ENCODE measurements at regions not wholly inside any gene's neighbourhood (a gene's known extent, or its start where the extent isn't known, plus 50 kb on each side); places are given as distances from the start of the nearest gene placed in this dataset.

DNA sequence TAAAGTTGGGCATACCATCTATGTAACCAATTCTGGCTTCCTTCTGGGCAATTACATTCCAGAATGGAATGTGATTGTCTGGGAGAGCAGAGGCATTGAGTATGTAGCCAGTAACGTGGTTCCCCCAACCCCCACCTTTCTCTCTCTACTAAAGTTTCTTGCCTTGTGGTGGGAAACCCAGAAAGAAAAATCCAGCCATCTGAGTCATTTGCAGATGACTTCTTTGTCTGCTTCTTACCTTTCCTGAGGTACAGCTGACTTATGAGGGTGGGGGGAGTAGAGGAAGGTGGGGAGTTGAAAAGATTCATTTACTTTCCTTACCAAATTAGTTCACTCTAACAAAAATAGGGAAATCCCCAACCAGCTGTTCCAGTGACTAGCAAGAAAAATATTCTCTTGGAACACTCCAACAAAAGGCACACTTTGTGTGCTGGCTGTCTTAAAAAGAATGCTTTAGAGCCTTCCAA, 112.1 kb upstream of the FRMD6 start:
- no peak for DNase-seq (ENCODE audit: low read depth)
- no peak overlapping the region for H3K4me3 ChIP-seq (ENCODE audit: low read depth, low read length)
- TF ChIP-seq, protein P1, sequence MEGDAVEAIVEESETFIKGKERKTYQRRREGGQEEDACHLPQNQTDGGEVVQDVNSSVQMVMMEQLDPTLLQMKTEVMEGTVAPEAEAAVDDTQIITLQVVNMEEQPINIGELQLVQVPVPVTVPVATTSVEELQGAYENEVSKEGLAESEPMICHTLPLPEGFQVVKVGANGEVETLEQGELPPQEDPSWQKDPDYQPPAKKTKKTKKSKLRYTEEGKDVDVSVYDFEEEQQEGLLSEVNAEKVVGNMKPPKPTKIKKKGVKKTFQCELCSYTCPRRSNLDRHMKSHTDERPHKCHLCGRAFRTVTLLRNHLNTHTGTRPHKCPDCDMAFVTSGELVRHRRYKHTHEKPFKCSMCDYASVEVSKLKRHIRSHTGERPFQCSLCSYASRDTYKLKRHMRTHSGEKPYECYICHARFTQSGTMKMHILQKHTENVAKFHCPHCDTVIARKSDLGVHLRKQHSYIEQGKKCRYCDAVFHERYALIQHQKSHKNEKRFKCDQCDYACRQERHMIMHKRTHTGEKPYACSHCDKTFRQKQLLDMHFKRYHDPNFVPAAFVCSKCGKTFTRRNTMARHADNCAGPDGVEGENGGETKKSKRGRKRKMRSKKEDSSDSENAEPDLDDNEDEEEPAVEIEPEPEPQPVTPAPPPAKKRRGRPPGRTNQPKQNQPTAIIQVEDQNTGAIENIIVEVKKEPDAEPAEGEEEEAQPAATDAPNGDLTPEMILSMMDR (IDR thresholded peaks at IDR 0.05; ENCODE audit: control insufficient read depth, extremely low read depth, insufficient read depth), result no peak

DNA sequence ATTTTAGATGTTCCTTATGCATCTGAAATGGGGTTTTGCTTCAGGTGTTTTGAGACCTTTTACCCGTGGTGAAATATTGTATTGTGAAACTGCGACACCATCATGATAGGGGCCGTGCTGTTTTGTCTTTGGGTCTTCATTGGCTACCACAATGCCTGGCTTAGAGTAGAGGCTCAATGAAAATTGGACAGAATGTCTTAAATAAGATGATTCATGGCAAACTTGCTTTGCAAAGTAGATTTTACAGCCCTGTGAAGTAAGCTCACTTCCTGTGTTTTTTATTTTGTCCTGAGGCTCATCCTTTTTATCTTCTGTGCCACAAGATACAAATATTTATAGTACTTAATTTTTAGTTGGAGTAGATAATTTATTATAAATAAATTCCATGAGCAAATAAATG, 111.3 kb upstream of the FRMD6 start:
- no peak overlapping the region for H3K4me3 ChIP-seq (ENCODE audit: low read depth, low read length)
- TF ChIP-seq, protein P1 (IDR thresholded peaks at IDR 0.05; ENCODE audit: control insufficient read depth, extremely low read depth, insufficient read depth), result no peak
- DNase-seq (ENCODE audit: low read depth), result no peak

DNA sequence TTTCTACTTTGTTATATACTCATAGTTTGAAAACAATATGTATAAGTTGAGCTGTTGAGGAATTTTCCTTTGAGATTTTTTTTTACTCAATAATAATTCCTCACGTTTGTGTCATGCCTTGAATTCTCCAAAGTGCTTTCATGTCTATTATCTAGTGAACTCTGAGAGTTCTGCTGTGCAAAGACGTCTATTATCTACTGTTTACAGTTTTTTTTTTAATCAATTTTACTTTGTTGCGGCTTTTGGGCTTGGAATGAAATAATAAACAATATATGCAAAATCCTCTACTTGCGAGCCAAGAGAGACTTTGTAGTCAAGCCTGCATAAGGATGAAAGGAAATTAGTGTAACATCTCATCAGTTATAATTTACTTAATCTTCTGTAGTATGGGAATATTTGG, 107.2 kb upstream of the FRMD6 start:
- TF ChIP-seq, protein P1 (IDR thresholded peaks at IDR 0.05; ENCODE audit: control insufficient read depth, extremely low read depth, insufficient read depth), result no peak

DNA sequence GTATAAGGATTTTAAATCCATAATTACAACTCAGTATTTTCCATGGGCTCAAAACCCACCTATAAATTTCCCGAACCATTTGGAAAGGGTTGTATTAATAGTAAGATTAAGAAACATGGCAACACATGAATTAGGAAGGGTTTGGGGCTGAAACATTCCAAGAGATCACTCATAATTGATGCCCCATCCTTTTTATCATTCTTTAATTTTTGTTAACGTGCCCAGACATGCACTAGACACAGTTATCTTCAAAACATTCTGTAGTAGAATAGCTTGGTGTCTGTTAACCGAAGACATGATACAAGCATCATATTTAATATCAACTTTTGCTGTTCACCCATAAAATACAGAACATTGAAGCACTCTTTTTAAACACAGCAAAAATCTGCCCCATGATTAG, 106.8 kb upstream of the FRMD6 start:
- no peak for DNase-seq (ENCODE audit: low read depth)
- H3K4me3 ChIP-seq (ENCODE audit: low read depth, low read length), result no peak overlapping the region
- TF ChIP-seq, protein P1 (IDR thresholded peaks at IDR 0.05; ENCODE audit: control insufficient read depth, extremely low read depth, insufficient read depth), result no peak

More for the DNA sequence above, 107.2 kb upstream of the FRMD6 start:
- no peak overlapping the region for H3K4me3 ChIP-seq (ENCODE audit: low read depth, low read length)
- DNase-seq (ENCODE audit: low read depth), result no peak

DNA sequence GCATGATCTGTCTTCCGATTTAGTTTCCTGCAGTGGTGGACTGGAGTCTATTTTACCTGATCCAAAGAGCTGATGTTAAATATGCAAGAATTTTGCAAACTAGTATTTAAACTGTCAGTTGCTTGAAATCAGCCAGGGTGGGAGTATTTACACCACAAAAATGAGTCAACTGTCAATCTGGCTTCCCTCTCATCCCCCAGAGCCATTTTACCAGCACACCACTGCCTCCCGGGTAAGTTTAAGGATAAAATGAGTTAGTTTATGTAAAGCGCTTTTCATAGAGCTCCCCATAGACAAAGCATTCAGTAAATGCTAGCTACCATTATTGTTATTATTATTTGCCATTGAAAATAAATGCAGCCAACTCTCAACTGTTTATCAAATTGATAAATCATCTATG, 106.3 kb upstream of the FRMD6 start:
- no peak overlapping the region for H3K4me3 ChIP-seq (ENCODE audit: low read depth, low read length)
- DNase-seq (ENCODE audit: low read depth), result no peak
- TF ChIP-seq, protein P1 (IDR thresholded peaks at IDR 0.05; ENCODE audit: control insufficient read depth, extremely low read depth, insufficient read depth), result no peak

DNA sequence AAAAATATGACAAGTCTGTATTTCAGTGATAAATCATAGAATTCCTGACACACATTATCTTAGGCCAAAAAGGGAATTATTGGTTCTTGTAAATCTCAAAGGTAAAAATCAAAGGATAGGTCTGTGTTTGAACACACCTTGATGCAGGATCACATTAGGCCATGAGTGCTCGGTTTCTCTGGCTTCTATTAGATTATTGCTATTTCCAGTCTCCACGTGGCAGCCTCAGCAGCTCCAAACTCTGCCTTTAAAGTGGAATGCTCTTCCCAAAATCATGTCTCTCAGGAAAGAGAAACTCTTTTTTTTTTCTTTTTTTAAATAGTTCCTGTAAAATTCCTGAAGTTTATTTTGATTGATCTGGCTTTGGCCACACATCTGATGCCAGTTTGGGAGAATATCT, 105.6 kb upstream of the FRMD6 start:
- TF ChIP-seq, protein P1 (IDR thresholded peaks at IDR 0.05; ENCODE audit: control insufficient read depth, extremely low read depth, insufficient read depth), result no peak
- no peak overlapping the region for H3K4me3 ChIP-seq (ENCODE audit: low read depth, low read length)
- no peak for DNase-seq (ENCODE audit: low read depth)

DNA sequence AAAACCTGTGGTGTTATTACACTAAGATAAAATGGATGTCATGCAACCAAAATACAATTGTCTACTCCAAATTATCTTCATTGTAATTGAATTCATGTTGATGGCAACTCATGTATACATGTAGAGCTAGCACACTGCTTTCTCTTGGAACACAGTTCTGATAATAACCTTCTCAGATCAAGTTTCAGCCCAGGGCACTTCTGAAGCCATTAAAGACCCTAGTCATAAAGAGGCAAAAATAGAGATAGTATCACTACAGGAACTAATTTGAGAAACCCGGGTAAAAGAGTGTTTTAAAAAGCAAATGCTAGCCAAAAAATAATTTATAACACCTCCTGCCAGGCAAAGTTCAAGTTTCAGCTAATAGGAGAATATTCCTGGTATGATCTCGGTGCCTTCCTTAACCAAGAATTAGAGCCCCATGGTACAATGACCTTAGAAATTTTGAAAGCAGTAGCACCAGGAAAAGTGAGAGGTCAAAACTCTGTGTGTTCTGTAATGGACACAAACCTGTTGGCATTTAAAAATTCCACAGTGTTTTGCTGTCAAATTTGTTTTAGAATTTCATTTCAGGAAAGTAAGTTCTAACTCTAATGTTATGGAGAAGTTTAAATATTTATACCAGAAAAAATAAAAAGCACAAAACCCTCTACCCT, 105.0 kb upstream of the FRMD6 start:
- TF ChIP-seq, protein P1 (IDR thresholded peaks at IDR 0.05; ENCODE audit: control insufficient read depth, extremely low read depth, insufficient read depth), result no peak
- no peak overlapping the region for H3K4me3 ChIP-seq (ENCODE audit: low read depth, low read length)
- no peak for DNase-seq (ENCODE audit: low read depth)
